ENCODE measurements at regions not wholly inside any gene's neighbourhood (a gene's known extent, or its start where the extent isn't known, plus 50 kb on each side); places are given as distances from the start of the nearest gene placed in this dataset.

DNA sequence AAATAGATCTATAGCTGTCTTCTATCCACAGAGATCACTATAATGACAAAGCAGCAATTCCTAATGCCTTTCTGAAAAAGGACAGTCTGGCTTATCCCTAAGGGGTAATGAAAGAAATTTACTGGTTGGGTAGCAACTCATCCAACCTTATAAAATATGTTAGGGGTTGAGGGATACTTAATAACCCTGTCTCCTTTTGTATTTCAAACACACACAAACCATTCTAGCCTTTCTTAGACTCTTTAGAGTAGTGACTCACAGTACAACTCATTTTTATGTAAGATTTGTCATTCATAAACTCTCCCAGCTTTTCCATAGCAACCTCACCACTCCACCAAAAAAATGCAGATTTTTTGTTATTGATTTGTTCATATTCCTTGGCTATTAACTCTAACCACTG, 167.9 kb downstream of the FSCB start:
- DNase-seq = no peak
- intact Hi-C loops (cut with DNase I) = no loop called here

DNA sequence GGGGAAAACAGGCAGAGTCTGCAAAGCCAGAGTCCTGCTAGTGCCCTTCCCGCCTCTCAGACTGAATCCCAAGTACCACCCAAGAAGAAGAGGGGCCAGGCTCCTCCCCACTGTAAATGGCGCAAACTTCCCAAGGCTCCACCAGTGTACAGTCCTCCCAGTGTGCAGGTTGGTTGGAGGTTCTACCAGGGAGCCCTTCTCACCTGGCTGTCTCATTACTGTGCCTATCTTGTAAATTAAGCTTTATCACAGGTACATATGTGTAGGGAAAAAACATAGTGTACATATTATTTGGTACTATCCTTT, 189.7 kb downstream of the FSCB start:
- intact Hi-C loops (cut with DNase I) = no loop called here
- no peak for DNase-seq

DNA sequence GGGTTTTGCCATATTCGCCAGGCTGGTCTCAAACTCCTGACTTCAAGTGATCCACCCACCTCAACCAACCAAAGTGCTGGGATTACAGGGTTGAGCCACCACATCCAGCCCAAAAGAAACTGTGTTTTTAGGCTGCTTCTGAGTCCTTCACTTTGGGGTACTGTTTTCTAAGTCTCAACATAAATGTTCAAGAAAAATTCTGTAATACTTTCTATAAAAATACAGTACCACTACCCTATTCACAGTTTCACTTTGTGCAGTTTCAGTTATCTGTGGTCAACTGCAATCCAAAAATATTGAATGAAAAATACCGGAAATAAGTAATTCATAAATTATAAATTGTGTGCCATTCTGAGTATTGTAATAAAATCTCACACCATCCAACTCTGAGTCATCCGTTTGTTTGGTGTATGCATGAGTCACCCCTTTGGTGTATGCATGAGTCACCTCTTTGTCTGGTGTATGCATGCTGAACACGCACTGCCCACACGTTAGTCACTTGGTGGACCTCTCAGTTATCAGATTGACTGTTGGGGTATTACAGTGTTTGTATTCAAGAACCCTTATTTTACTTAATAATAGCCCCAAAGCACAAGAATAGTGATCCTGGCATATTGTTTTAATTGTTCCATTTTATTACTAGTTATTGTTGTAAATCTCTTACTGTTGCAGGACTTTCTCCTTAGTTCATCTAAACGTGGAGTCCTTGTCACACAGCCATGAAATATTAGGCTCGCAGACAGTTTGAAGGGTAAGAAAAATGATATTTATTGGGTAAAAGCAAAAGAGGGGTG, 190.2 kb downstream of the FSCB start:
- DNase-seq = peak in 32 of 42 donors; percentile 5 to 80 (median 33)
- intact Hi-C loops (cut with DNase I) = no loop called here

DNA sequence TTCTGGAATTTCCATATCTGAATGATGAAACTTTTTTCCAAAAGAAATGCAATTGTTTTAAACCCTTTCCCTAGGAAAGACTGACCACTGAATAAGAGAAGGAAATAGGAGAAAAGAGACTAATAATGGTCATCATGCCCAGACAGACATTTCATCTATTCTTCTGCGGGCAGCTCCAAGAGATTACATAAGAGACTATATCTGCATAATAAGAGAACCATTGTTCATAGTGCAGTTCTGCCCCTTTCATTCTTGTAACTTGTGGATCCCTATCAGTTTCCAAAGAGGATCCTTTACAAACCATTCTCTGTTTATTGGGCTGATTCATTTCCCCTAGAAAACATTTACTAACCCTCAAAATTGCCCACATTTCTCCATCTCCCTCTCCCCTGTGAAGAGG, 197.8 kb downstream of the FSCB start:
- DNase-seq = no peak
- intact Hi-C loops (cut with DNase I) = no loop called here

DNA sequence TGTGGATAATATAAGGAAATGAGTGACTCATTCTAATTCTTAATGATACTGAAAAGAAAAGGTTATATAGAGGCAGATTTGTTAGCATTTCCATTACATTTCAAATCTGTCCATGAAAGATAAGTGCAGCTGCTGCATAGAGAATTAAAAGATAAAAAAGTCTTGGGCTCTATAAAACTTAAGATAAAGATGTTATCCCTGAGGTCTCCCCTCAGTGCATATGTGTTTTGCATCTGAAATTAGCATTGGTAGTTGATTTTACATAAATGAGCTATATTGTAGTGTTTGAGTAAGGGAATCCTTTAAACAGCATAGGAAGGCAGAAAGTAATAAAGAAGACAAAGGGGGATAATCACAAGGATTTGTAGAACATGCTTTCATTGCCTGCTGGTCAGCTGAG, 206.2 kb downstream of the FSCB start:
- intact Hi-C loops (cut with DNase I) = no loop called here
- no peak for DNase-seq

DNA sequence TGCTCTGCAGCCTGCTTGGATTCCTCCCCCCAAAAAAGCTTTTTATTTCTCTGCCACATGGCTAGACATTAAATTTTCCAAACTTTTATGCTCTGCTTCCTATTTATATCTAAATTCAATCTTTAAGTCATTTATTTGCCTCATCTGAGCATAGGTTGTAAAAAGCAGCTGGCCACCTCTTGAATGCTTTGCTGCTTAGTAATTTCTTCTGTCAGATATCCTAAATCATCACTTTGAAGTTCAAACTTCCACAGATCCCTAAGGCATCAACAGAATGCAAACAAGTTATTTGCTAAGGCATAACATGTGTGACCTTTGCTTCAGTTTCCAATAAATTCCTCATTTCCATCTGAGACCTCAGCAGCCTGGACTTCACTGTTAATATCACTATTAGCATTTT, 209.6 kb downstream of the FSCB start:
- DNase-seq = no peak
- intact Hi-C loops (cut with DNase I) = no loop called here

DNA sequence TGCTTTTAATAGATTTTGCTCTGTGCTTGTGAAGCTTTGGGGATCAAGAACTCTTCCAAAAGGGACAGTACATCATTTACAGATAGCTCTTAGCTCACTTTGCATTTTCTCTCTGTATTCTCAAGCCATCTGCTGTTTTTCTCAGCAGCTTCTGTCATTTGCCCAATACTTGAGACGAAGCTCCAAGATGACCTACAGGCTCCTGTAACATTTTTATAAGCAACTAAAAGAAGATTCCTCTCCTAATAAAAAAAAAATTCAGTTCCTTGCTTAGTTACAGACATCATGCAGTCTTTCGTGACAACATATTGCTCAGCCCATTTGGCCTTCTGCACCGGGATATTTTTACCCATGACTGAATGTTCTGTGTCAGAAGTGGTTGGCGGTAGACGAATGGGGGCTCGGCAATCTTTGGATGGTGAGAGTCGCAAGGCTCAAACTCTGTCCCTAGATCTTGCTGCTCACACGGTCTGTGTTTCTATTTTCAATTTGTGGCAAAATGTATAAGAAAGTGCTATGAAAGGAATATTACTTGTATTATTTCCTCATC, 215.6 kb downstream of the FSCB start:
- DNase-seq = no peak
- intact Hi-C loops (cut with DNase I) = no loop called here

DNA sequence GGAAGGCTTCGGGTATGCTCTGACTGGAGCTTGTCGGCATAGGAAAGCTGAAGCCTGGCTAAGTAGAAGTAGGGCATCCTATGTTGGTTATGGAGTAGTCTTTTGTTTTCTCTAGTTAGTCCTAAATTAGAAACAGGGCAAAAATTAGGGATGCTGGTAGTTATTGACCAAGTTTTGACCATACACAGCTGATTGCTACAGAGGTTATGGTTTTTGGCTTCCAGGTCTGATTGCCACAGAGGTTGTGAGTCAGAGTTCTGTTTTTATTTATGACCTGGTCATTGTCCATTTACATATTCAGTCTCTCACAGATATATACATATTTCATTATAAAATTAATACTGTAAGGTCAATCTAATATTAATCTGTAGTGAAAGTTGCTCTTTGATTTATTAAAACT, 219.2 kb downstream of the FSCB start:
- intact Hi-C loops (cut with DNase I) = no loop called here
- DNase-seq = no peak

DNA sequence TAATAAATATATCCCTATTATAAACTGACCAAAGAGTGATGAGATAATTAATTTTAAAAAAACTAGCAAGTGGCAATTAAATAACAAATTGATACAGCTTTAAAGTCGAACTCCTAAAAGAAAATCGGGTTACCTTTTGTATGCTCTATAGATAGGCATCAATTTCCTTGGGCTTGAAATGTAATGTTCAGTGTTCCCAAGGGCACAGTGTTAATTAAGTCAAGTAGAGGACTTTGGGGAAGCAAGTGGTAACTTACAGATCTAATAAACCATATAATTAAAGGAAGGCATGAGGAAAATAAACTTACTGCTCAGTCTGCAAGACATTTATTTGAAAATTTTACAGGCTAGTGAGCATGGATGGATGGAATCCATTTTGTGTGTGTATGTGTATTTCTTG, 220.9 kb downstream of the FSCB start:
- intact Hi-C loops (cut with DNase I) = no loop called here
- no peak for DNase-seq

DNA sequence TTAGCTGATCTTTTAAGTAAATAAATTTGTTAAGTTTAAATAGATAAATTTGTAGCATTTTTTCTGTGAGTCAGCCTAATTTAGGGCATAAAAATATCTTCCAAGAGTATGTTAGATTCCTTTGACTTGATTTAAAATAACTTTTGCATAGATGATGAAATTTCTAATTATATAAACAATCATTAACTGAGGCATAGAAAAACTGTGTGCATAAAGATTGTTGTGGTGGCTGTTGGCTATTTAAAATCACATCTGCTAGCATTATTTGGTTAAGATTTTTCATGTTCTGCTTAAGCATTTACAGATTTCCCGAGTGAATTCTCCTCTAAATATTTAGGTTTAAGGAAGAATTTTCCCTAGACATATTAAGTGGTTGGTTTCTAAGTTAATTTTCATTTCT, 223.2 kb downstream of the FSCB start:
- no peak for DNase-seq
- intact Hi-C loops (cut with DNase I) = no loop called here

DNA sequence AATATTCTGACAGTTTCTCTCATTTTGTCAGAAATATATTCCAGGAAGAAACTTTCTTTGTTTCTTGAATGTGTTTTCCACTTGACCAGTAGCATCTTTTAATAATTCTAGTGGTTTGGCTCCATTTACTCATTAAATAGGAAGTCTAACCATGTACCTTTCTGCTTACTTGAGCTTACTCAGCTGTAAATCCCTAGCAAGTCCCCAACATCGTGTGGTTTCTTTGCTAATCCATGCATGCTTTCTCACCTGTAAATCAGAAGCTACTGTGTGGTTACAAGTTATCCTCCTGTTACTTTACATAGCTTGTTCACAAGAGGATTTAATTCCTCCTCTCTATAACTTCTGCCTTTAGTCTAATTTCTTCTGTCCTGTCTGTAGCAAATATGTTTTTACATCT, 227.7 kb downstream of the FSCB start:
- DNase-seq = no peak
- intact Hi-C loops (cut with DNase I) = no loop called here

DNA sequence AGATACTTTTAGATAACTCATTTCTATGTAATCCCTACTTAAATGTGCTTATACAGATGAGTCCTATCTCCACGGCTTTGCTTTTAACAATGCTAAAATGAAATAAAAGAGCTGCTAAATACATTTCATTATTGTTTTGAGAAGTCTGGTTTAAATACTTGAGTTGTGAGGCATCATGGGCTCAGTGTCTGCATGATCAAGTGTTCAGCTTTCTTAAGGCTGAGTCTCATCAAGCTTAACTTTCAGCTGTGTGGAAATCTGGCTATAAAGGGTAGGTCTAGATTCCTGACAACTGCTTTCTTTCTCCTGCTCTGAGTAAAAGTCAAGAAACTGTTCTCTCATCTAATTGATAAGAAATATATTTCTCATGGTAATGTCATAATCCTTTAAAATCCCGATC, 235.4 kb downstream of the FSCB start:
- intact Hi-C loops (cut with DNase I) = no loop called here
- no peak for DNase-seq

DNA sequence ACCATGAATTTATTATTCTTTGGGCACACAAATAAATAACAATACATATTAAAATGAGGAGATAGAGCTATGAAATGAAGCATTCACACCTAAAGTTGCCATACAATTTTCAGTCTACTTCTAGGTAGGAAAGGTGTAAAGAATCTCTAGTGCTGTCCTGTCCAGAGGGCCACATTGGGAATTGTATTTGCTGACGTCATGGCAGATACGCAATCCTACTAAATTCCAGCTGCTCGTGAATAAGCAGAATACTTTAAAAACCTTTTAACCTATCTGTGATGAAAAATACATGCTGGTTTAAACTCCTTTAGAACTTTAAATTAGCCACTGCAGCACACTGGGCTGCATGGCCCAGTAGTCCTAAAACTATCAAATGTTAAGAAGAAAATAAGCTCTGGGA, 236.1 kb downstream of the FSCB start:
- no peak for DNase-seq
- intact Hi-C loops (cut with DNase I) = no loop called here

DNA sequence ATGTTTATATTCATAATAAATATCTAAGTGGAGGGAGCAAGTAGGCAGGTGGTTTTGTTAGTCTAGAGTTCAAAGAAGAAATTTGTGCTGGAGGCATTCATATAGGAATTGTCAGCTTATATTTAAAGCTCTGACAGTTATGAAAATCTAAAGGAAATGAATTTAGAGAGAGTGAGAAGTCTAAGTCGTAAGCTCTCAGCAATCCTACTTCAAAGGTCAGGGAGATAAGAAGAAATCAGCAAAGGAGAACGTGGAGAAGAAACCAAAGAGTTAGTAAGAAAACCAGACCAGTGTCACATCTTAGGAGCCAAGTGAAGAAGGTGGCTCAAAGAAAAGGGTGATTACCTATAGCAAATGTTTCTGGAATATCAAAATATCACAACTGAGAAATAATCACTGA, 241.8 kb downstream of the FSCB start:
- intact Hi-C loops (cut with DNase I) = no loop called here
- no peak for DNase-seq

DNA sequence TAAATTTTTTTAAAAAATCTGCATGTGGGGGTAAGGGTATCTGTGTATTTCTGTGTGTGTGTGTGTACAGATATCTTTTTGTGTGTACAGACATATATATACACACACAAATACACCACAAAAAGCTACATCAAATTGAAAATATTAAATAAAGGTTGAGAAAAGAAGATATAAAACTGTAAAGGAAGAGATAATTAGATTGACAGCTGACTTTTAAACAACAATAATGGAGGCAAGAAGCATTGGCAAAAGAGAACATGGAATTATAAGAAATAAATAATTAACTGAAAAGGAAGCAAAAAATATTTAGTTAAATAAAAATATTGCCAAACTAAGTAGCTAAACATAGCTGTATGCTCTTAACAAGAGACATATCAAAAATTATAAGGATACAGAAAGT, 291.4 kb downstream of the FSCB start:
- intact Hi-C loops (cut with DNase I) = no loop called here
- no peak for DNase-seq

DNA sequence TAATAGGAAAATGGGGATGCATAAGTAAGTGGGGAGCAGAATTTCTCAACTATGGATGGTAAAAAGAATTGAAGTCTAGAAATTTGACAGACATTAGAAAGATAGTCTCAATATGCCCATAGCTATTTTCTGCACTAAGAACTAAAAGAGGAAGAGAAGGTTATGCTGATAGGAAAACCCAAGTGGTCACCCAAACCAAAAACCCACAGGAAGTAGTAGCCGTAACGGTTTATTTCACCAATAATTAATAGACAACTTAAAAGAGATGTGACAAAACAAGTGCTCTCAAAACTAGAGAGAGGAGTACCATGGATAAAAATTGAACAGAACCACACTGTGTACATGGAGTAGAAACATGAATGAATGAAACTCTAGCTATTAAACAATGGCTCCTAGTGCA, 295.4 kb downstream of the FSCB start:
- intact Hi-C loops (cut with DNase I) = no loop called here
- no peak for DNase-seq

DNA sequence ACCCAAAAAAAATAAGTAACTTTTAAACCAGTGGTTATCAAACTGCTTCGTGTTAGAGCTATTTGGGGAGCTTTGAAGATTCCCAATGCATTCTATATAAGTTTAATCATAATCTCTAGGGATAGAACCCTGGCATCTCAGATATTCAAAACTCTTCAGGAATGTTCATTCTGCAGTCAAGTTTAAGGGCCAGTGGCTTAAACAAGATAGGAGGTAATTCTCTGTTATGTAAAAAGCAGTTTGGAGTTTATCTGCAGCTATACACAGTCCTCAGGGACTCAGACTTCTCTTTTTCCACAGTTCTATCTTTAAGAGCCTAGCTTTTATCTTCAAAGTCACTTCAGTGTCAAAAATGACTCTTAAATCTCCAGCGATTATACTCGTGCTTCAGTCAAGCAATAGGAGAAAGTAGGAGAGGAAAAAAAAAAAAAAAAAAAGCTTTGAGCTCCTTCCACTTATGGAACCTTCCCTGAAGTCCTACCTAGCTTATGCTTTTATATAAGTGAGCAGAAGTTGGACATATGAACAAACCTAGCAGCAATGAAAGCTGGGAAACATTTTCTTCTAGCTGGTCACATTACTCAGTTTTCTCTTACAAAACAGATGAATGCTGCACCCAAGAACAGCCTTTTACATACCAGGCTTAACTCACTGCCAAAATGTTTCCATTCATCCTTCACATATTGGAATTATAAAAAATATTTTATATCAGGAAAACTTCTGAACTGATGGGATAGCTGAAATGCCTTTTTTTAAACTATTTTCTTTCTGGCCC, 302.8 kb downstream of the FSCB start:
- intact Hi-C loops (cut with DNase I) = no loop called here
- DNase-seq = no peak

DNA sequence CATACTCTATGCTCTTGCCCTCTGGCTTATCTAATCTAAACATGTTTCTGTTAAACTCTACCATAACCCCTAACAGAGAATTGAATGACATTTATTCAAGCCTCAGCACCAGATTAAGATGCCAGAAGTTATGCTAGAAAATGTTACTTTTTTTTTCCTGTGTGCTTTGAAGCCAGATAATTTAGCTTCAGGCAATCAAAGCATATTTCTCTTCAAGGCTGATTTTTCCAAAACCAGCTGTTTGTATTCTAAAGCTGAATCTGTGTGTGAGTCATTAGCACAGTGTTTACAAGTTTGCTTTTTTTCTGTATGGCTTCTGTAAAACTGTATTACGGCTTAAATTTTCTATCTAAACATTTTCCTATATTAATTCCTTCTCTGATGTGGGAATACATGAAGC, 326.1 kb downstream of the FSCB start:
- no peak for DNase-seq
- intact Hi-C loops (cut with DNase I) = no loop called here

DNA sequence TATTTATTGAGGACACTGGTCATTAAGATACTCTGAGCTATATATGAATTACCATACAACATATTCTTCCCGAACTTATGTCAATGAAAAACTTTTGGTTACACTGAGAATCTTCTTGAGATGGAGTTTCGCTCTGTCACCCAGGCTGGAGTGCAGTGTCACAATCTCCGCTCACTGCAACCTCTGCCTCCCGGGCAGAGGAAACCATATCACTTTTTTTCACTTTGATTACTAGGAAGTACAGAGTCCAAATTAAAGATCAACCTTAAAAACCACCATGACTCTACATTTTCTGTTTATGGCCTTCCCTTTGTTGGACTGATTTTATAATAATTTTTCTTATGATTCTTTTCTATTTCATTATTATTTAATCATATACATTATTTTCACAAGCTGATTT, 336.5 kb downstream of the FSCB start:
- DNase-seq = no peak

DNA sequence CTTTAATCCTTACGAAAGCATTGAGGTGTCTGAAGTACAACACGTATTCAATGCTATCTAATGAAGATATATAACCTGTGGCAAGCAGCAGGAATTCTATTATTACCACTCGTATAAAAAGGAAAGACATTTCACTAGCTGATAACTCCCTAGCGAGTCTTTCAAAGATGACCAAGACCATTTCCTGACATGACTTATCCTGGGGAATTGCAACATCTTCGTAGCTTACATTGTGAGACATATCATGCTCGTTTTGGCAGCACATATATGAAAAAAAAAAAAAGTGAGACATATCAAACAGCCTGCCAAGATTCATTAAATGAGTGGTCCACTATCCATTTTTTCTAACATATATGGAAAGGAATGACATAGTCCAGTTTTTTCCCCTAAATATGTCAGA, 337.0 kb downstream of the FSCB start:
- DNase-seq = no peak
- intact Hi-C loops (cut with DNase I) = no loop called here

More for the DNA sequence above, 336.5 kb downstream of the FSCB start:
- intact Hi-C loops (cut with DNase I) = no loop called here

DNA sequence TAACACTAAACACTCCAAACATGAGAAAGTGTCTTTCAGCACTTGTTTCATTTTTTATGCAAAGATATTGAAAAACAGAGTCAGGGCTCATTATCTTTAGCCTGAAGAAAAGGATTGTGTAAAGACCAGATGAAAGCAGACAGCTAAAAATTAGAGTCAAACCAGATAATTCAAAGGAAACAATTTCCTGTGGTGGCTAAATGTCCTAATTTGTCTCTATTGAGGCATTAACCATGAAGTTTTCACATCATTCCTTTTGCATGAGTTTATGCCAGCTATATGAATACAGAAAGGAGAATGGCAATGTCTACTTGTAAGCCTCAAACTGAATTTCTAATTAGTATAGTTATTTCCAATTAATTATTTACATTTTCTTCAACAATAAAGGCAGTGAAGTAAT, 338.5 kb downstream of the FSCB start:
- DNase-seq = no peak
- intact Hi-C loops (cut with DNase I) = no loop called here

Measured in head of caudate nucleus (tissue), 42 donors.